A673 (cell line): ENCODE measurements at regions not wholly inside any gene's neighbourhood (a gene's known extent, or its start where the extent isn't known, plus 50 kb on each side); places are given as distances from the start of the nearest gene placed in this dataset.

ENCODE experiments used
- BruUV-seq: library from RNA; stranded (reverse); fragments of 400-500 nt; replicated peaks from 2 replicates; lab custom pipeline; 2021; lab: Mats Ljungman, UMichigan
- CTCF ChIA-PET: fragments of 300-600 bp; sonication (Branson Sonifier 250); formaldehyde crosslinking; loops from one replicate; lab custom pipeline; 2022; ENCODE audit warnings: antibody characterized with exemption; lab: Charles Lee
- POLR2A ChIA-PET: fragments of 300-600 bp; sonication (Branson Sonifier 250); formaldehyde crosslinking; loops from one replicate; lab custom pipeline; 2022; ENCODE audit warnings: antibody characterized with exemption; ENCODE audit not compliant: low non-redundant PET; lab: Charles Lee
- DNase-seq: peaks from one replicate; pipeline ENCODE4 v3.0.0-alpha.2; 2015; ENCODE audit warnings: low spot score
- H3K27ac ChIP-seq: fragments of 200-600 bp; sonication (generic); 2 replicates; pipeline ENCODE4 v1.5.1; 2016; ENCODE audit warnings: mixed run types, low read depth, mild to moderate bottlenecking, mixed read lengths, antibody characterized with exemption, low read length; ENCODE audit not compliant: poor library complexity, severe bottlenecking
- H3K27me3 ChIP-seq: fragments of 200-600 bp; sonication (generic); replicated peaks from 2 replicates; pipeline ENCODE4 v1.6.1; 2017; ENCODE audit warnings: mixed run types, low read depth, mild to moderate bottlenecking, mixed read lengths, antibody characterized with exemption, low read length; ENCODE audit not compliant: insufficient read depth, poor library complexity
- H3K36me3 ChIP-seq: fragments of 200-600 bp; sonication (generic); 2 replicates; pipeline ENCODE4 v1.6.1; 2016; ENCODE audit warnings: mixed run types, mild to moderate bottlenecking, mixed read lengths, antibody characterized with exemption, low read length; ENCODE audit not compliant: insufficient read depth, poor library complexity, severe bottlenecking
- H3K4me1 ChIP-seq: fragments of 200-600 bp; sonication (generic); 2 replicates; pipeline ENCODE4 v1.6.1; 2017; ENCODE audit warnings: mixed run types, mild to moderate bottlenecking, mixed read lengths, antibody characterized with exemption, low read length; ENCODE audit not compliant: insufficient read depth, poor library complexity, severe bottlenecking
- H3K4me3 ChIP-seq: fragments of 200-600 bp; sonication (generic); 2 replicates; pipeline ENCODE4 v1.5.1; 2016; ENCODE audit warnings: low read depth, mixed run types, mild to moderate bottlenecking, mixed read lengths, low read length; ENCODE audit not compliant: poor library complexity, severe bottlenecking
- H3K9me3 ChIP-seq: fragments of 200-600 bp; sonication (generic); 2 replicates; pipeline ENCODE4 v1.6.1; 2016; ENCODE audit warnings: mixed run types, low read depth, mild to moderate bottlenecking, mixed read lengths, antibody characterized with exemption, low read length; ENCODE audit not compliant: poor library complexity, severe bottlenecking
- EZH2 ChIP-seq: fragments of 200-600 bp; sonication (generic); IDR thresholded peaks from 2 replicates; pipeline ENCODE4 v1.6.1; 2017; ENCODE audit warnings: borderline replicate concordance, low read depth, mild to moderate bottlenecking, mixed read lengths, antibody characterized with exemption, low read length; ENCODE audit not compliant: poor library complexity, severe bottlenecking
- intact Hi-C: fragments of 100-400 bp; cut with micrococcal nuclease; formaldehyde crosslinking; loops from one replicate; pipeline ENCODE4 v1.10.0; 2022; ENCODE audit not compliant: unreplicated experiment
- TF ChIP-seq, protein P1 (sequence below): fragments of 300-800, 200-600 bp; sonication (generic); conservative IDR thresholded peaks from 2 replicates; pipeline ENCODE4 v1.5.1; 2017; ENCODE audit warnings: low read depth, mild to moderate bottlenecking, antibody characterized with exemption, low read length, moderate library complexity, mixed read lengths

DNA sequence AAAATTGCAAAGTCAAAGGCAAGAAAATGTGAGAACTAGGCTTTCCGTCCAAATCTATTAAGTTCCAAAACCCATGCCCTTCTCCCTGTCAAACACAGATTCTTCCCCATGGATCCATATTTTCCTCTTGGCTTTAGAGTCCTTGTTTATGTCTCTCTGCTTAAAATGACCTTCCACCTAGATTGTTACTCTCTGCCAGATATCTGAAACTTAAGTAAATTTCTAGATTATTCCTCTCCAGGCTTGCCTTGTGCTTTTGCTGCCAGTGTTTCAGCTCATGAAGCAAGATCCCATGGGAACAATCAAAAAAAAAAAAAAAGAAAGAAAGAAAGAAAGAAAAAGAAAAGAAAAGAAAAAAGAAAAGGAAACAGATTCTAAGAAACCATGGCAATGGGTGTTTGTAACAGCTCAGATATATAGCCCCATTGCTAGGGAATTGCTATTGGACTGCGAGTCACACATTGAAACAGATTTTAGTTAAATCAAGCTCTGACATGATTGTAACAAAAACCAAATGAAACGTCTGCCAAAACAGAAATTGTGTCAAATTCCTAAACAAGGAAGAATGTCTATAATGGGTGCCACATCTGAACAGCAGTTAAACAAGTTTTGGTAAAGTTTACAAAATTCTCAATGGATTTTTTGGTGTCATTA, 660.7 kb upstream of the CNTNAP5 start:
- ChIA-PET POLR2A (no interaction called here), CTCF (no interaction called here)
- no peaks in the 10 kb centered on the region for H3K36me3 ChIP-seq
- no peak for TF ChIP-seq EZH2
- TF ChIP-seq, protein P1, sequence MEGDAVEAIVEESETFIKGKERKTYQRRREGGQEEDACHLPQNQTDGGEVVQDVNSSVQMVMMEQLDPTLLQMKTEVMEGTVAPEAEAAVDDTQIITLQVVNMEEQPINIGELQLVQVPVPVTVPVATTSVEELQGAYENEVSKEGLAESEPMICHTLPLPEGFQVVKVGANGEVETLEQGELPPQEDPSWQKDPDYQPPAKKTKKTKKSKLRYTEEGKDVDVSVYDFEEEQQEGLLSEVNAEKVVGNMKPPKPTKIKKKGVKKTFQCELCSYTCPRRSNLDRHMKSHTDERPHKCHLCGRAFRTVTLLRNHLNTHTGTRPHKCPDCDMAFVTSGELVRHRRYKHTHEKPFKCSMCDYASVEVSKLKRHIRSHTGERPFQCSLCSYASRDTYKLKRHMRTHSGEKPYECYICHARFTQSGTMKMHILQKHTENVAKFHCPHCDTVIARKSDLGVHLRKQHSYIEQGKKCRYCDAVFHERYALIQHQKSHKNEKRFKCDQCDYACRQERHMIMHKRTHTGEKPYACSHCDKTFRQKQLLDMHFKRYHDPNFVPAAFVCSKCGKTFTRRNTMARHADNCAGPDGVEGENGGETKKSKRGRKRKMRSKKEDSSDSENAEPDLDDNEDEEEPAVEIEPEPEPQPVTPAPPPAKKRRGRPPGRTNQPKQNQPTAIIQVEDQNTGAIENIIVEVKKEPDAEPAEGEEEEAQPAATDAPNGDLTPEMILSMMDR: no peak
- no TSS peak for BruUV-seq
- intact Hi-C loops: no loop called here
- no peaks in the 10 kb centered on the region for H3K27me3 ChIP-seq
- H3K9me3 ChIP-seq: no peaks in the 10 kb centered on the region
- H3K4me3 ChIP-seq: no peak overlapping the region
- no peak overlapping the region for H3K27ac ChIP-seq
- H3K4me1 ChIP-seq: no peaks in the 10 kb centered on the region
- no peak for DNase-seq

GRCh38 chr2:123366239-123366837, 658.7 kb upstream of the CNTNAP5 start:
- Histone ChIP-seq H3K4me1 (no peaks in the 10 kb centered on the region), H3K4me3 (no peak overlapping the region), H3K27me3 (no peaks in the 10 kb centered on the region), H3K27ac (no peak overlapping the region), H3K9me3 (no peaks in the 10 kb centered on the region), H3K36me3 (no peaks in the 10 kb centered on the region)
- intact Hi-C loops: no loop called here
- DNase-seq: no peak
- CTCF ChIA-PET: no interaction called here
- POLR2A ChIA-PET: no interaction called here
- no TSS peak for BruUV-seq
- TF ChIP-seq, protein P1: no peak
- TF ChIP-seq EZH2: no peak

DNA sequence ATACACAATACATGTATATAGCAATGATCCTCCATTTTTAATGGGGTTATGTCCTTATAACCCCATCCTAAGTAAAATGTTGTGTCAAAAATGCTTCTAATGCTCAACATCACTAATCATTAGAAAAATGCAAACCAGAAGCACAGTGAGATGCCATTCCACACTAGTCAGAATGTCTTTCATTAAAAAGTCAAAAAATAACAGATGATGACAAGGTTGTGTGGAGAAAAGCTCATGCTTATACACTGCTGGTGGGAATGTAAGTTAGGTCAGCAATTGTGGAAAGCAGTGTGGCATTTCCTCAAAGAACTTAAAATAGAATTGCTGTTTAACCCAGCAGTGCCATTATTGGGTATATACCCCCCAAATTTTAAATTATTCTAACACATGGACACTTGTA, 654.9 kb upstream of the CNTNAP5 start:
- no peaks in the 10 kb centered on the region for H3K4me1 ChIP-seq
- no peak overlapping the region for H3K27ac ChIP-seq
- no peaks in the 10 kb centered on the region for H3K36me3 ChIP-seq
- no peaks in the 10 kb centered on the region for H3K27me3 ChIP-seq
- no peak for DNase-seq
- ChIA-PET CTCF (no interaction called here), POLR2A (no interaction called here)
- no peaks in the 10 kb centered on the region for H3K9me3 ChIP-seq
- no peak overlapping the region for H3K4me3 ChIP-seq
- intact Hi-C loops: no loop called here
- no TSS peak for BruUV-seq
- no peak for TF ChIP-seq EZH2
- TF ChIP-seq, protein P1: no peak
